Ishikawa (cell line): ENCODE measurements at regions not wholly inside any gene's neighbourhood (a gene's known extent, or its start where the extent isn't known, plus 50 kb on each side); places are given as distances from the start of the nearest gene placed in this dataset.

ENCODE experiments used
- EGR1 ChIP-seq: IDR thresholded peaks from 2 replicates; pipeline ENCODE4 v1.6.1; 2012
- EP300 ChIP-seq: IDR thresholded peaks from 2 replicates; pipeline ENCODE4 v1.6.1; 2012; ENCODE audit warnings: borderline replicate concordance
- FOXM1 ChIP-seq: IDR thresholded peaks from 2 replicates; pipeline ENCODE4 v1.6.1; 2012; ENCODE audit warnings: low read depth, borderline replicate concordance
- RAD21 ChIP-seq: IDR thresholded peaks from 2 replicates; pipeline ENCODE4 v1.6.1; 2012; ENCODE audit warnings: low read depth
- TAF1 ChIP-seq: IDR thresholded peaks from 2 replicates; pipeline ENCODE4 v1.6.1; 2012; ENCODE audit warnings: low read depth, mild to moderate bottlenecking
- TCF12 ChIP-seq: IDR thresholded peaks from 2 replicates; pipeline ENCODE4 v1.6.1; 2012; ENCODE audit warnings: low read depth
- ZBTB7A ChIP-seq: IDR thresholded peaks from 2 replicates; pipeline ENCODE4 v1.6.1; 2012; ENCODE audit warnings: low read depth

- no peak for TF ChIP-seq TAF1
- TF ChIP-seq TCF12 = no peak
- no peak for TF ChIP-seq EP300
- no peak for TF ChIP-seq ZBTB7A
- no peak for TF ChIP-seq FOXM1
- no peak for TF ChIP-seq EGR1
- TF ChIP-seq RAD21 = no peak
Measured at GRCh38 chr1:30034105-30034626, 689.2 kb downstream of the MATN1 start.
